Panc1 (cell line): ENCODE measurements at regions not wholly inside any gene's neighbourhood (a gene's known extent, or its start where the extent isn't known, plus 50 kb on each side); places are given as distances from the start of the nearest gene placed in this dataset.

Source experiments
- ATAC-seq: fragments of 200-7000 bp; cut with Tn5 transposase; 2 replicates; pipeline ENCODE4 v1.9.1; 2020; ENCODE audit warnings: mild to moderate bottlenecking, moderate library complexity
- BruUV-seq: library from RNA; stranded (reverse); fragments of 400-500 nt; replicated peaks from 2 replicates; lab custom pipeline; 2021; lab: Mats Ljungman, UMichigan
- CTCF ChIA-PET: fragments of 300-600 bp; sonication (Branson Sonifier 250); formaldehyde crosslinking; loops from one replicate; lab custom pipeline; 2022; ENCODE audit warnings: antibody characterized with exemption; lab: Charles Lee
- POLR2A ChIA-PET: fragments of 300-600 bp; sonication (Branson Sonifier 250); formaldehyde crosslinking; loops from one replicate; lab custom pipeline; 2022; ENCODE audit warnings: antibody characterized with exemption; lab: Charles Lee
- DNase-seq: peaks from one replicate; pipeline ENCODE4 v3.0.0-alpha.2; 2010; ENCODE audit warnings: low read depth, low spot score
- H3K27ac ChIP-seq: 2 replicates; pipeline ENCODE4 v1.5.1; 2011; ENCODE audit warnings: mild to moderate bottlenecking, low read length, inconsistent platforms
- H3K27me3 ChIP-seq: fragments of 200-500 bp; sonication (Bioruptor generic); 2 replicates; pipeline ENCODE4 v1.6.0; 2014; ENCODE audit warnings: low read length, inconsistent platforms; ENCODE audit not compliant: control insufficient read depth, insufficient read depth
- H3K36me3 ChIP-seq: fragments of 200-500 bp; sonication (Bioruptor generic); 2 replicates; pipeline ENCODE4 v1.5.1; 2014; ENCODE audit warnings: inconsistent platforms, mild to moderate bottlenecking, low read length, moderate library complexity; ENCODE audit not compliant: control insufficient read depth, insufficient read depth
- H3K4me1 ChIP-seq: 2 replicates; pipeline ENCODE4 v1.5.1; 2011; ENCODE audit warnings: inconsistent platforms, mild to moderate bottlenecking, low read length, moderate library complexity; ENCODE audit not compliant: control insufficient read depth, insufficient read depth
- H3K4me3 ChIP-seq, 2 experiments: 2 replicates each; pipeline ENCODE4 v1.5.1; 2011 to 2012; ENCODE audit warnings: low read depth in 2 of 2, low read length in 2 of 2, mild to moderate bottlenecking in 2 of 2, inconsistent platforms in 1 of 2, moderate library complexity in 1 of 2
- H3K9me3 ChIP-seq: fragments of 200-500 bp; sonication (Bioruptor generic); 2 replicates; pipeline ENCODE4 v1.5.1; 2014; ENCODE audit warnings: low read depth, mild to moderate bottlenecking, inconsistent platforms, low read length, moderate library complexity; ENCODE audit not compliant: control insufficient read depth, insufficient read depth
- POLR2AphosphoS5 ChIP-seq: IDR thresholded peaks from 2 replicates; pipeline ENCODE4 v1.6.1; 2012; ENCODE audit warnings: mild to moderate bottlenecking, low read depth, low read length, moderate library complexity
- SIN3A ChIP-seq: IDR thresholded peaks from 2 replicates; pipeline ENCODE4 v1.6.1; 2012; ENCODE audit warnings: low read depth, mild to moderate bottlenecking, low read length, moderate library complexity, borderline replicate concordance; ENCODE audit not compliant: insufficient read depth
- TCF7L2 ChIP-seq: IDR thresholded peaks from 2 replicates; pipeline ENCODE4 v1.6.1; 2011; ENCODE audit warnings: mild to moderate bottlenecking, low read depth, low read length, inconsistent platforms
- in situ Hi-C: cut with HindIII; loops from 2 replicates; pipeline ENCODE4 v1.10.0; 2016; ENCODE audit warnings: low sequenced_read_pairs, low pct_unique_long_range_greater_than_20kb
- intact Hi-C: fragments of 100-400 bp; cut with micrococcal nuclease; formaldehyde crosslinking; loops from one replicate; pipeline ENCODE4 v1.10.0; 2022; ENCODE audit not compliant: unreplicated experiment
- TF ChIP-seq, protein P1 (sequence below), 2 experiments: IDR thresholded peaks; 2 replicates each; pipeline ENCODE4 v1.6.1; 2011 to 2012; ENCODE audit warnings: low read depth in 2 of 2, control low read depth in 1 of 2, low read length in 1 of 2, mild to moderate bottlenecking in 1 of 2, moderate library complexity in 1 of 2; ENCODE audit not compliant: insufficient read depth in 1 of 2
- TF ChIP-seq, protein P2 (sequence below): fragments of 450-650 bp; IDR thresholded peaks from 2 replicates; pipeline ENCODE4 v1.5.1; 2017; ENCODE audit warnings: mild to moderate bottlenecking

DNA sequence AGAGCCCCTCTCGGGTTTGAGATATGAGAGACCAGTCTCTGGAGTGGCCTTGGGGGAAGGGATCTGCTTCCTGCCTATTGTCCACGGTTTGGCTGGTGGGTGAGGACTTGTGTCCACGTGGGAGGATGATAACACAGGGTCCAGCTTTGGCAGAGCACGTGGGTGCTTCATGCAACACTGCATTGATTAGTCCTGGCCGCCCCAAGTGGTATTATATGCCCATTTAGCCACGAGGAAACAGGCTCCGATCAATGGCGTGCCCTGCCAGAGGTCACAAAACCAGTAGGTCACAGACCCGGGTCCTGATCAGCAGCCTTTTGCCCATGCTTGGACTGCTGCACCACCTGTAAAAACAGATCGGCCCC is 141.6 kb downstream of the RGS9 start:
- peaks cover 3% of the 10 kb centered on the region; the same call in 1 of the 2 replicates for H3K4me1 ChIP-seq
- in situ Hi-C loops (no loop called here), intact Hi-C loops (loop anchor here (5.0 to 10.0 kb wide), 2 partner anchors 278 to 886 kb away; no protein-coding TSS in a partner anchor)
- H3K27ac ChIP-seq = no peak overlapping the region
- H3K27me3 ChIP-seq = no peaks in the 10 kb centered on the region; the same call in 1 of the 2 replicates
- no TSS peak for BruUV-seq
- no peaks in the 10 kb centered on the region for H3K36me3 ChIP-seq
- no peak for DNase-seq
- no peak for ATAC-seq
- ChIA-PET CTCF (no interaction called here), POLR2A (no interaction called here)
- no peaks in the 10 kb centered on the region for H3K9me3 ChIP-seq
- TF ChIP-seq, protein P1, sequence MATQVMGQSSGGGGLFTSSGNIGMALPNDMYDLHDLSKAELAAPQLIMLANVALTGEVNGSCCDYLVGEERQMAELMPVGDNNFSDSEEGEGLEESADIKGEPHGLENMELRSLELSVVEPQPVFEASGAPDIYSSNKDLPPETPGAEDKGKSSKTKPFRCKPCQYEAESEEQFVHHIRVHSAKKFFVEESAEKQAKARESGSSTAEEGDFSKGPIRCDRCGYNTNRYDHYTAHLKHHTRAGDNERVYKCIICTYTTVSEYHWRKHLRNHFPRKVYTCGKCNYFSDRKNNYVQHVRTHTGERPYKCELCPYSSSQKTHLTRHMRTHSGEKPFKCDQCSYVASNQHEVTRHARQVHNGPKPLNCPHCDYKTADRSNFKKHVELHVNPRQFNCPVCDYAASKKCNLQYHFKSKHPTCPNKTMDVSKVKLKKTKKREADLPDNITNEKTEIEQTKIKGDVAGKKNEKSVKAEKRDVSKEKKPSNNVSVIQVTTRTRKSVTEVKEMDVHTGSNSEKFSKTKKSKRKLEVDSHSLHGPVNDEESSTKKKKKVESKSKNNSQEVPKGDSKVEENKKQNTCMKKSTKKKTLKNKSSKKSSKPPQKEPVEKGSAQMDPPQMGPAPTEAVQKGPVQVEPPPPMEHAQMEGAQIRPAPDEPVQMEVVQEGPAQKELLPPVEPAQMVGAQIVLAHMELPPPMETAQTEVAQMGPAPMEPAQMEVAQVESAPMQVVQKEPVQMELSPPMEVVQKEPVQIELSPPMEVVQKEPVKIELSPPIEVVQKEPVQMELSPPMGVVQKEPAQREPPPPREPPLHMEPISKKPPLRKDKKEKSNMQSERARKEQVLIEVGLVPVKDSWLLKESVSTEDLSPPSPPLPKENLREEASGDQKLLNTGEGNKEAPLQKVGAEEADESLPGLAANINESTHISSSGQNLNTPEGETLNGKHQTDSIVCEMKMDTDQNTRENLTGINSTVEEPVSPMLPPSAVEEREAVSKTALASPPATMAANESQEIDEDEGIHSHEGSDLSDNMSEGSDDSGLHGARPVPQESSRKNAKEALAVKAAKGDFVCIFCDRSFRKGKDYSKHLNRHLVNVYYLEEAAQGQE (IDR thresholded peaks at IDR 0.05; ENCODE audit: insufficient read depth in 1 of 2, low read depth in 2 of 2, low read length in 1 of 2) = no peak
- TF ChIP-seq POLR2AphosphoS5 = no peak
- TF ChIP-seq, protein P2, sequence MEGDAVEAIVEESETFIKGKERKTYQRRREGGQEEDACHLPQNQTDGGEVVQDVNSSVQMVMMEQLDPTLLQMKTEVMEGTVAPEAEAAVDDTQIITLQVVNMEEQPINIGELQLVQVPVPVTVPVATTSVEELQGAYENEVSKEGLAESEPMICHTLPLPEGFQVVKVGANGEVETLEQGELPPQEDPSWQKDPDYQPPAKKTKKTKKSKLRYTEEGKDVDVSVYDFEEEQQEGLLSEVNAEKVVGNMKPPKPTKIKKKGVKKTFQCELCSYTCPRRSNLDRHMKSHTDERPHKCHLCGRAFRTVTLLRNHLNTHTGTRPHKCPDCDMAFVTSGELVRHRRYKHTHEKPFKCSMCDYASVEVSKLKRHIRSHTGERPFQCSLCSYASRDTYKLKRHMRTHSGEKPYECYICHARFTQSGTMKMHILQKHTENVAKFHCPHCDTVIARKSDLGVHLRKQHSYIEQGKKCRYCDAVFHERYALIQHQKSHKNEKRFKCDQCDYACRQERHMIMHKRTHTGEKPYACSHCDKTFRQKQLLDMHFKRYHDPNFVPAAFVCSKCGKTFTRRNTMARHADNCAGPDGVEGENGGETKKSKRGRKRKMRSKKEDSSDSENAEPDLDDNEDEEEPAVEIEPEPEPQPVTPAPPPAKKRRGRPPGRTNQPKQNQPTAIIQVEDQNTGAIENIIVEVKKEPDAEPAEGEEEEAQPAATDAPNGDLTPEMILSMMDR = no peak
- TF ChIP-seq TCF7L2 = no peak
- TF ChIP-seq SIN3A = no peak
- no peak overlapping the region for H3K4me3 ChIP-seq

DNA sequence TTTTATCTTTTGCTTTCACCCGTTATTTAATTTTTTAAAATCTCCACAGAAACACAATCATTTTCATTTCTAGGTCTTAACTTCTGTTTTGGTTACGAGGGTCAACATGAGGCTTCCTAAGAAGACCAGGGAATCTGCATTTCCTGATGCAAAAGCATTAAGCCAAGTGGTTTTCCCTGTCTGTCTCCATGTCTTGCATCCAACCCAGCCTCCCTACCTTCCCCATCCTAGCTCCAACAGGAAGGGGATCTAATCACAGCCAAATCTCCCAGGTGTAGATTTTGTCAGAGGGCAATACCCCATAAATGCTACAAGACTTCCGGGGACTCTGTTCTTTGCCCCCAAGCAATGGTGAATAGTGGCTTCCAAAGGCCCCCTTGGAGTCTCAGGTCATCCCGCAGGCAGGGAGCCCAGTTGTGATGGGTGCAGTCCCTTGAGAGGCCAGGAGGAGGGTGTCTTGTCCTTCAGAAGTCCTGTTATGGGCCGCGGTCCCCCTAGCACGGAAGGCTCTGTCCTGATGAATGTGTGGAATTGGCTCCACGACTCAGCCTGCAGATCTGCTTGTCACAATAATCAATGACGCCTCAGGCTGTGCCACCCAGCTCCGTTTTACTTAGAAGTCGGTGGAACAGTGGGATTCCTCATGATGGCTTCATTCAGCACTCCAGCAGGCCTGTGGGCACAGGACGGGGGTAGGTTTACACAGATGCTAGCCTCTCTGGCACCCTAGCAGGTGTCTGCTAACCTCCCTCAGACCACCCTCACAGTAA is 141.1 kb downstream of the RGS9 start:
- H3K36me3 ChIP-seq = no peaks in the 10 kb centered on the region
- H3K27me3 ChIP-seq = no peaks in the 10 kb centered on the region; the same call in 1 of the 2 replicates
- intact Hi-C loops = loop anchor here (5.0 to 10.0 kb wide), 2 partner anchors 279 to 887 kb away; no protein-coding TSS in a partner anchor
- H3K9me3 ChIP-seq = no peaks in the 10 kb centered on the region
- H3K27ac ChIP-seq = no peak overlapping the region
- no TSS peak for BruUV-seq
- in situ Hi-C loops = no loop called here
- no peak overlapping the region for H3K4me3 ChIP-seq
- ATAC-seq (peak; percentile 95), DNase-seq (no peak)
- ChIA-PET CTCF (interaction anchor here (0.7 kb wide), 1 partner anchor 156 kb away, joined by 3 read pairs; no protein-coding TSS in a partner anchor), POLR2A (no interaction called here)
- TF ChIP-seq POLR2AphosphoS5 (no peak), TCF7L2 (no peak), SIN3A (no peak)
- TF ChIP-seq, protein P1 (IDR thresholded peaks at IDR 0.05; ENCODE audit: insufficient read depth in 1 of 2, low read depth in 2 of 2, low read length in 1 of 2) = no peak
- TF ChIP-seq, protein P2 = peak; percentile 70
- peaks cover 3% of the 10 kb centered on the region; the same call in 1 of the 2 replicates for H3K4me1 ChIP-seq
